Ovary (tissue), 3 donors: ENCODE measurements at regions not wholly inside any gene's neighbourhood (a gene's known extent, or its start where the extent isn't known, plus 50 kb on each side); places are given as distances from the start of the nearest gene placed in this dataset.

Experiments used
- CTCF ChIP-seq, 3 donors: fragments of 450-650 bp in 2 of 3; fragments of 200-600 bp in 1 of 3; IDR thresholded peaks; one replicate each; pipeline versions ENCODE4 v1.5.1 to v1.8.0; 2016 to 2022; ENCODE audit warnings: antibody characterized with exemption in 3 of 3, mild to moderate bottlenecking in 1 of 3
- EP300 ChIP-seq: sonication (generic); formaldehyde crosslinking; IDR thresholded peaks from one replicate; pipeline ENCODE4 v1.6.1; 2017; ENCODE audit warnings: antibody characterized with exemption
- donor health status: DM: no; HTN: no; CAD: no.

- TF ChIP-seq CTCF (IDR thresholded peaks at IDR 0.05) (no peak), EP300 (no peak)
Measured at GRCh38 chr3:187497052-187497451, 128.9 kb downstream of the RTP4 start.
